Esophagus (tissue), 2 donors: ENCODE measurements at regions not wholly inside any gene's neighbourhood (a gene's known extent, or its start where the extent isn't known, plus 50 kb on each side); places are given as distances from the start of the nearest gene placed in this dataset.
"Not testable (repeated sequence)": the region's sequence is repeated elsewhere in the genome, so short reads cannot be mapped to it uniquely, and the experiment has no call there.

Experiments used
- H3K27ac ChIP-seq, 2 donors: one replicate each; pipeline ENCODE4 v1.5.1; 2013; ENCODE audit warnings: low read depth in 2 of 2, mild to moderate bottlenecking in 2 of 2, inconsistent platforms in 1 of 2, low read length in 1 of 2, moderate library complexity in 1 of 2
- H3K27me3 ChIP-seq, 2 donors: one replicate each; pipeline ENCODE4 v1.6.1; 2013; ENCODE audit warnings: low read length in 2 of 2, control low read depth in 1 of 2, mild to moderate bottlenecking in 1 of 2; ENCODE audit not compliant: insufficient read depth in 2 of 2, control insufficient read depth in 1 of 2
- H3K36me3 ChIP-seq, 2 donors: one replicate each; pipeline ENCODE4 v1.6.1; 2013; ENCODE audit warnings: low read length in 1 of 2; ENCODE audit not compliant: control insufficient read depth in 2 of 2, insufficient read depth in 2 of 2
- H3K4me1 ChIP-seq, 2 donors: one replicate each; pipeline ENCODE4 v1.6.1; 2013; ENCODE audit warnings: low read length in 1 of 2; ENCODE audit not compliant: control insufficient read depth in 2 of 2, insufficient read depth in 2 of 2
- H3K4me3 ChIP-seq, 2 donors: one replicate each; pipeline ENCODE4 v1.5.1; 2013; ENCODE audit warnings: low read length in 2 of 2, mild to moderate bottlenecking in 2 of 2, low read depth in 1 of 2, moderate library complexity in 1 of 2
- H3K9me3 ChIP-seq, 2 donors: one replicate each; pipeline ENCODE4 v1.6.1; 2013; ENCODE audit warnings: mild to moderate bottlenecking in 2 of 2, low read depth in 1 of 2, low read length in 1 of 2, moderate library complexity in 1 of 2; ENCODE audit not compliant: control insufficient read depth in 2 of 2, insufficient read depth in 1 of 2
- WGBS, 2 donors: extraction: QIAGEN DNeasy Blood & Tissue Kit; methylation state at CpG; one replicate each; pipeline ENCODE4 v1.1.7; 2013; 5-methylcytosine and 5-hydroxymethylcytosine counted together
- donor health status: healthy with polysubstance abuse.
- donor health status: Bipolar disorder and iron deficiency.

DNA sequence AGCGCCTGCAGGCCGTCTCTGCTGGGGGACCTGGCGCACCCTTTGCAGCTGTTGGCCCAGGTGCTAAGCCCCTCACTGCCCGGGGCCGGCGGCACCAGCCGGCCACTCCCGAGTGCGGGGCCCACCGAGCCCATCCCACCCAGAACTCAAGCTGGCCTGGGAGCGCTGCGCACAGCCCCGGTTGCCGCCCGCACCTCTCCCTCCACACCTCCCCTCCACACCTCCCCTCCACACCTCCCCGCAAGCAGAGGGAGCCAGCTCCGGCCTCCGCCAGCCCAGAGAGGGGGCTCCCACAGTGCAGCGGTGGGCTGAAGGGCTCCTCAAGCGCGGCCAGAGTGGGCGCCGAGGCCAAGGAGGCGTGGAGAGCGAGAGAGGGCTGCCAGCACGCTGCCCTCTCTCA is 177.8 kb upstream of the KAZN start:
- H3K27ac ChIP-seq = no peak overlapping the region

DNA sequence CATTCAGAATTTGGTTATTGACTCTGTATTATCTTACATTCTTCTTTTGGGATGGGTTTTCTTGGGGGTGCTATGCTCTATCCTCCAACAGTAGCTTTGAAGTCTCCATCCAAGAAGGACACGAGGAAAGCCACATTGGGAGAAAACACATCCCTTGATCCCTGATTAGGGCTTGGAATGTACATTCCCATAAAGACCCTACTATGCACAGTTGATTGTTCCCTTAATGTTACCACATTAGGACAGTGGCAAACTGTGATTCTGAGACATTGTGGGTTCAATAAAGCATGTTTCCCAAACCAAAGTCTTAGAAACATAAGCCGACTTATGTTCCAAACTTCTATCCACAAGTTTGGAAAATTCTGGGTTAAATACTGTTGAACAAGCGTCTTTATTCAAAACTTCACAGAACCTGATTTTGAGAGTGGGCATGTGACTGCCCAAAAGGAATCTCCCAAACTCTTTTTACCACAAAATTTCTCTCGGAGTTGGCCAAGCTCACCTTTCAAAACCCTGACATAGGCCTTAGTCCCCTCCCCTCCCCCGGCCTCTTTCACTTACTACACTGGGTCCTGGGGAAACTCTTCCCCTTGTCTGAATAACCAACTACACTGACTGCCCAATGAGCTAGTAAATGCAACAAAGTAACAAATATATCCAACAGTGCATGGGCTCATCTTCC is 177.0 kb upstream of the KAZN start:
- Histone ChIP-seq H3K27ac (no peak overlapping the region), H3K9me3 (peaks cover 0 to 4% of the 10 kb centered on the region in 2 donors), H3K4me1 (no peaks in the 10 kb centered on the region), H3K27me3 (no peaks in the 10 kb centered on the region), H3K36me3 (no peaks in the 10 kb centered on the region), H3K4me3 (no peak overlapping the region)
- 91 to 93% methylated on average over 5 of the region's 5 CpGs for WGBS, 2 donors

More for the DNA sequence above, 177.8 kb upstream of the KAZN start:
- Histone ChIP-seq H3K27me3 (no peaks in the 10 kb centered on the region), H3K4me3 (no peak overlapping the region), H3K36me3 (no peaks in the 10 kb centered on the region), H3K4me1 (no peaks in the 10 kb centered on the region), H3K9me3 (no peaks in the 10 kb centered on the region)
- 91 to 96% methylated on average over 22 to 26 of the region's 26 CpGs for WGBS, 2 donors

DNA sequence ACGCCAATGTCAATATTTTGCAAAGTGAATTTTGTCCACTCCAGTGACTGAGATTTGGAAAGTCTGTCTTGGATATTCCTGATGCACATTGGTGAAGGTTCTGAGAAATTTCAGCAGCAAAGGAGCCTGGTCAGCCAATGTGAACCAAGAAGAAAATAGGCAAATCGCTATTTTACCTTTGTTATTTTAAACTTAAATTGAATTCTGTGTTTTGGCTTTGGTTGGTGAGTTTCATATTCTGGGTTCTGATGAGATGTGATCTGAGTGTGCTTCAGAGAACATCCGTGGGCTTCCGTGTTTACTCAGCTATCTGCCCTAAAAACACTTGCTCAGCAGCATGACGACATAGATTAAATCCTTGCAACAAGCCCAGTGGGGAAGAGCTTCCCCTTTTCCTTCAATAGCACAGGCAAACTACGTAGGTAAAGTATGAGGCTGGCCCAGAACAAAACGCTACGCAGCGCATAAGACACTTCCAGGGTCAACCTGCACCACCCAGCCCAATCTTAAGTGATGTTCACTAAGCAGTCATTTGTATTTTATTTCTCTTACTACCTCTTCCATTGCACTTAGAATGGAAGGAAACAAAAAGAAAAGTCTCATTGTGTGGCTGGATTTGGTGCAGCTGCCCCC is 176.4 kb upstream of the KAZN start:
- peaks cover 0 to 4% of the 10 kb centered on the region in 2 donors for H3K9me3 ChIP-seq
- WGBS, 2 donors = 83 to 87% methylated on average over 9 of the region's 9 CpGs
- no peak overlapping the region for H3K4me3 ChIP-seq
- H3K4me1 ChIP-seq = no peaks in the 10 kb centered on the region
- no peak overlapping the region for H3K27ac ChIP-seq
- no peaks in the 10 kb centered on the region for H3K27me3 ChIP-seq
- H3K36me3 ChIP-seq = no peaks in the 10 kb centered on the region

GRCh38 chr1:14424325-14425002 is 174.0 kb upstream of the KAZN start:
- H3K4me1 ChIP-seq = no peaks in the 10 kb centered on the region
- 88 to 90% methylated on average over 9 of the region's 9 CpGs for WGBS, 2 donors
- no peak overlapping the region for H3K4me3 ChIP-seq
- no peak overlapping the region for H3K27ac ChIP-seq
- peaks cover 0 to 4% of the 10 kb centered on the region in 2 donors for H3K9me3 ChIP-seq
- H3K27me3 ChIP-seq = no peaks in the 10 kb centered on the region
- no peaks in the 10 kb centered on the region for H3K36me3 ChIP-seq

GRCh38 chr1:14426854-14427253 is 171.6 kb upstream of the KAZN start:
- no peaks in the 10 kb centered on the region for H3K4me1 ChIP-seq
- no peaks in the 10 kb centered on the region for H3K36me3 ChIP-seq
- no peak overlapping the region for H3K27ac ChIP-seq
- 82 to 83% methylated on average over 2 of the region's 2 CpGs for WGBS, 2 donors
- no peaks in the 10 kb centered on the region for H3K27me3 ChIP-seq
- H3K9me3 ChIP-seq = peaks cover 0 to 4% of the 10 kb centered on the region in 2 donors
- no peak overlapping the region for H3K4me3 ChIP-seq

GRCh38 chr1:14429577-14429976 is 168.9 kb upstream of the KAZN start:
- Histone ChIP-seq H3K4me3 (no peak overlapping the region), H3K27me3 (no peaks in the 10 kb centered on the region), H3K4me1 (no peaks in the 10 kb centered on the region), H3K27ac (no peak overlapping the region), H3K9me3 (peaks cover 0 to 4% of the 10 kb centered on the region in 2 donors), H3K36me3 (no peaks in the 10 kb centered on the region)
- WGBS, 2 donors = 91% methylated on average over 9 of the region's 9 CpGs

DNA sequence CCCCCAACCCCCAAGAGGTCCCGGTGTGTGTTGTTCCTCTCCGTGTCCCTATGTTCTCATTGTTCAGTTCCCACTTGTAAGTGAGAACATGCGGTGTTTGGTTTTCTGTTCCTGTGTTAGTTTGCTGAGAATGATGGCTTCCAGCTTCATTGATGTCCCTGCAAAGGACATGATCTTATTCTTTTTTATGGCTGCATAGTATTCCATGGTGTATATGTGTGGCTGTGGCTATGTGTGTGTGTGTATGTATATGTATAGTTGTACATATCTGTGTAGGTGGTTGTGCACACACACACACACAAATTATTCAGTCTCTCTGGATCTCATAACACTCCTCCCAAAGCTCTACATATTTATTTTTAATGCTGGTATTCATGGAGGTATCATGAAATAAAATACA is 165.8 kb upstream of the KAZN start:
- not testable (repeated sequence) for H3K36me3 ChIP-seq, H3K4me3 ChIP-seq, H3K9me3 ChIP-seq, H3K4me1 ChIP-seq, H3K27me3 ChIP-seq, H3K27ac ChIP-seq
- 93 to 98% methylated on average over 3 of the region's 3 CpGs for WGBS, 2 donors

DNA sequence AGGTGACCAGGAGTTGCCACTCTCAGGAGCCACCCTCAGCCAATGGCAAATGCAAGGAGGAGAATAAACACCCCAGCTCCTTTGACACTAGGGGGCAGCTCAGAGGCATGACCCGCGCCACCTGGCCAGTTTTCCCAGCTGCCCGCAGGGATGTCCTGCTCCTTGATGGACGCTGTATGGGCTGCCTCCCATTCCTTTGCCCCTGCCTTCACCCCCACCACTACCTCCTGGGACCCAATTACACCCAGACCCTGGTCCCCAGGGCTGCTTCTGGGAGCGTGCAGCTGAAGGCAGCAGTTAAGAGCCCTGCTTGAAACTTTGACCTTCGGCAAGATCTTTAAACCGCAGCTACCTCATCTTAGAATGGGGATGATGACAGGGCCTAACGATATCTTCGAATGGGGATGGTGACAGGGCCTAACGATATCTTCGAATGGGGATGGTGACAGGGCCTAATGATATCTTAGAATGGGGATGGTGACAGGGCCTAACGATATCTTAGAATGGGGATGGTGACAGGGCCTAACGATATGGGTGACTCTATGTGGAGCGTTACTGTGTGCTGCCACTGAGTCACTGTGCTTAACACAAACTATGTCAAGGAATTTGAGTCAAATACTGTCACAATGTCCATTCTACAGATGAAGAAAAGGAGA is 163.0 kb upstream of the KAZN start:
- H3K27ac ChIP-seq = no peak overlapping the region
- H3K36me3 ChIP-seq = no peaks in the 10 kb centered on the region
- no peaks in the 10 kb centered on the region for H3K4me1 ChIP-seq
- no peaks in the 10 kb centered on the region for H3K9me3 ChIP-seq
- H3K4me3 ChIP-seq = no peak overlapping the region
- no peaks in the 10 kb centered on the region for H3K27me3 ChIP-seq
- 91% methylated on average over 14 of the region's 14 CpGs for WGBS, 2 donors

GRCh38 chr1:14437417-14437918 is 161.0 kb upstream of the KAZN start:
- no peaks in the 10 kb centered on the region for H3K9me3 ChIP-seq
- H3K27me3 ChIP-seq = no peaks in the 10 kb centered on the region
- H3K4me1 ChIP-seq = no peaks in the 10 kb centered on the region
- no peak overlapping the region for H3K4me3 ChIP-seq
- H3K36me3 ChIP-seq = no peaks in the 10 kb centered on the region
- H3K27ac ChIP-seq = no peak overlapping the region
- 55 to 61% methylated on average over 13 of the region's 13 CpGs for WGBS, 2 donors
